ENCODE measurements at regions not wholly inside any gene's neighbourhood (a gene's known extent, or its start where the extent isn't known, plus 50 kb on each side); places are given as distances from the start of the nearest gene placed in this dataset.

DNA sequence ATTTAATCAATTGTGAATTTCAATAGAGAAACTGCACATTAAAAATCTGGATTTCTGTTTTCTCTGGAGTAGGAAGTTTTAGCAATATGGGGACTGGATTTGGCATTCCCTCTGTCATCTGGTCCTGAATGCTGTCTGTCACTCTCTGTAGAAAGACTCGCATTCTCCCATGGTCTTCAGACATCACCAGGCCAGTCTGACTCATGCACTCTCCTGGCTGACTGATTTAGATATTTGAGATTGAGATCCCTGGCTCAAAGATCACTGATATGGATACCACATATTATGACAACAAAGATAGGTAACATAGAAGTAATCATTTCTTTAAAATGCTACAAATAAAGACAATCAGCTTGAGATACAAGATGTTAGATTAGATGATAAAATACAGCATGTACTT is 524.5 kb downstream of the GALC start:
- WGBS: 92% methylated on average over 1 of the region's 1 CpG
- peaks cover 0 to 3% of the 10 kb centered on the region in 2 donors for H3K9me3 ChIP-seq (ENCODE audit: control insufficient read depth in 2 of 2, insufficient read depth in 1 of 2, low read length in 1 of 2)
- H3K27me3 ChIP-seq (ENCODE audit: control insufficient read depth in 2 of 2, insufficient read depth in 1 of 2, low read length in 1 of 2): no peaks in the 10 kb centered on the region

DNA sequence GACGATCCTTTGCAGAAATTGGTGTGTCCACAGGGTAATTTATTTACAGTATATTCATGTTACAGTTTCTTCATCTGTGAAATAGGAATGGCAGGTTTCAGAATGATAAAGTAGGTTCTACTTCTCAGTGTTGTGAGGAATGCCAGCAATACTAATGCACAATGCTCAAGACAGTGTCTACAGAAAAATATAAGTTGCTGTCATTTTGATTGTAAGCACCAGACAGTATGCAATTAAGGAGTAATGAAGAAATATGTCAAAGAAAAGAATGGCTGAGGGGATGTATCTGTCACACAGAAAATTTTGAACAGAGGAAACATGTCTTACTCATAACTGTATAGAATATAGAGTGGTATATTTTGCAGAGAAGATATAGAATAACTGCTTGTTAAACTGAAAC is 525.4 kb downstream of the GALC start:
- H3K4me1 ChIP-seq (ENCODE audit: control insufficient read depth in 2 of 2, insufficient read depth in 2 of 2, low read length in 2 of 2): no peaks in the 10 kb centered on the region
- H3K27ac ChIP-seq (ENCODE audit: low read depth in 1 of 2, low read length in 1 of 2): no peak overlapping the region
- peaks cover 0 to 3% of the 10 kb centered on the region in 2 donors for H3K9me3 ChIP-seq (ENCODE audit: control insufficient read depth in 2 of 2, insufficient read depth in 1 of 2, low read length in 1 of 2)
- no peak for DNase-seq (ENCODE audit: low read depth in 6 of 9, low spot score in 9 of 9)
- H3K4me3 ChIP-seq (ENCODE audit: low read length in 2 of 2): no peak overlapping the region
- 88% methylated on average over 1 of the region's 1 CpG for WGBS
- H3K36me3 ChIP-seq (ENCODE audit: control insufficient read depth in 2 of 2, insufficient read depth in 2 of 2, low read length in 1 of 2): no peaks in the 10 kb centered on the region
- H3K27me3 ChIP-seq (ENCODE audit: control insufficient read depth in 2 of 2, insufficient read depth in 1 of 2, low read length in 1 of 2): no peaks in the 10 kb centered on the region

More for the DNA sequence above, 524.5 kb downstream of the GALC start:
- no peak for DNase-seq (ENCODE audit: low read depth in 6 of 9, low spot score in 9 of 9)
- H3K4me1 ChIP-seq (ENCODE audit: control insufficient read depth in 2 of 2, insufficient read depth in 2 of 2, low read length in 2 of 2): no peaks in the 10 kb centered on the region
- no peaks in the 10 kb centered on the region for H3K36me3 ChIP-seq (ENCODE audit: control insufficient read depth in 2 of 2, insufficient read depth in 2 of 2, low read length in 1 of 2)
- H3K4me3 ChIP-seq (ENCODE audit: low read length in 2 of 2): no peak overlapping the region
- no peak overlapping the region for H3K27ac ChIP-seq (ENCODE audit: low read depth in 1 of 2, low read length in 1 of 2)

- Histone ChIP-seq H3K9me3 (ENCODE audit: control insufficient read depth in 2 of 2, insufficient read depth in 1 of 2, low read length in 1 of 2) (peaks cover 0 to 3% of the 10 kb centered on the region in 2 donors), H3K27ac (ENCODE audit: low read depth in 1 of 2, low read length in 1 of 2) (no peak overlapping the region), H3K36me3 (ENCODE audit: control insufficient read depth in 2 of 2, insufficient read depth in 2 of 2, low read length in 1 of 2) (no peaks in the 10 kb centered on the region), H3K27me3 (ENCODE audit: control insufficient read depth in 2 of 2, insufficient read depth in 1 of 2, low read length in 1 of 2) (no peaks in the 10 kb centered on the region), H3K4me1 (ENCODE audit: control insufficient read depth in 2 of 2, insufficient read depth in 2 of 2, low read length in 2 of 2) (no peaks in the 10 kb centered on the region), H3K4me3 (ENCODE audit: low read length in 2 of 2) (no peak overlapping the region)
- WGBS: 85% methylated on average over 4 of the region's 4 CpGs
- no peak for DNase-seq (ENCODE audit: low read depth in 6 of 9, low spot score in 9 of 9)
Measured at GRCh38 chr14:87465770-87466169, 527.2 kb downstream of the GALC start.

DNA sequence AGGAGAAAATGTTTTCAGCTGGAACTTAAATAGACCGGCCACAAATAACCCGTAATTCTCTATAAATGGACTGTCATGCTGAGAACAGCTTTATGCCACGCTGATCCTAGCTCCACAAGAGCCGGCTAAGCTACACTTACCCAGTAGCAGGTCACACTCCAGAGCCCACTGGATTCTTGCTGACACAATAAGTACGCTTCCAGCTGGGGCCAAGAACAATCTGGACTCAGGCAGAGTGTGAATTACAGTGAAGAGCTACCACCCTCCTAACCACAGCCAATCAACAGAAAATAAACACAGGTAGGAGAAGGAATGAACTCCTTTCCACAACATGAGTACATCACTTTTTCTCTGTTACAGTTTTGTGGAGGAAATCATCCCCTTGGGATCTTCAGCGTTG is 531.3 kb downstream of the GALC start:
- H3K4me1 ChIP-seq (ENCODE audit: control insufficient read depth in 2 of 2, insufficient read depth in 2 of 2, low read length in 2 of 2): no peaks in the 10 kb centered on the region
- H3K36me3 ChIP-seq (ENCODE audit: control insufficient read depth in 2 of 2, insufficient read depth in 2 of 2, low read length in 1 of 2): no peaks in the 10 kb centered on the region
- no peak for DNase-seq (ENCODE audit: low read depth in 6 of 9, low spot score in 9 of 9)
- H3K27me3 ChIP-seq (ENCODE audit: control insufficient read depth in 2 of 2, insufficient read depth in 1 of 2, low read length in 1 of 2): no peaks in the 10 kb centered on the region
- H3K9me3 ChIP-seq (ENCODE audit: control insufficient read depth in 2 of 2, insufficient read depth in 1 of 2, low read length in 1 of 2): peaks cover 0 to 3% of the 10 kb centered on the region in 2 donors
- 90% methylated on average over 6 of the region's 6 CpGs for WGBS
- H3K27ac ChIP-seq (ENCODE audit: low read depth in 1 of 2, low read length in 1 of 2): no peak overlapping the region
- no peak overlapping the region for H3K4me3 ChIP-seq (ENCODE audit: low read length in 2 of 2)

- no peaks in the 10 kb centered on the region for H3K36me3 ChIP-seq (ENCODE audit: control insufficient read depth in 2 of 2, insufficient read depth in 2 of 2, low read length in 1 of 2)
- no peaks in the 10 kb centered on the region for H3K27me3 ChIP-seq (ENCODE audit: control insufficient read depth in 2 of 2, insufficient read depth in 1 of 2, low read length in 1 of 2)
- 72% methylated on average over 6 of the region's 6 CpGs for WGBS
- no peak overlapping the region for H3K4me3 ChIP-seq (ENCODE audit: low read length in 2 of 2)
- no peak overlapping the region for H3K27ac ChIP-seq (ENCODE audit: low read depth in 1 of 2, low read length in 1 of 2)
- no peaks in the 10 kb centered on the region for H3K9me3 ChIP-seq (ENCODE audit: control insufficient read depth in 2 of 2, insufficient read depth in 1 of 2, low read length in 1 of 2)
- DNase-seq (ENCODE audit: low read depth in 6 of 9, low spot score in 9 of 9): no peak
- H3K4me1 ChIP-seq (ENCODE audit: control insufficient read depth in 2 of 2, insufficient read depth in 2 of 2, low read length in 2 of 2): no peaks in the 10 kb centered on the region
Measured at GRCh38 chr14:87457720-87458119, 535.3 kb downstream of the GALC start.

GRCh38 chr14:87450193-87450592 is 542.8 kb downstream of the GALC start:
- no peaks in the 10 kb centered on the region for H3K9me3 ChIP-seq (ENCODE audit: control insufficient read depth in 2 of 2, insufficient read depth in 1 of 2, low read length in 1 of 2)
- WGBS: 91% methylated on average over 3 of the region's 3 CpGs

GRCh38 chr14:87449016-87449415 is 544.0 kb downstream of the GALC start:
- no peak for DNase-seq (ENCODE audit: low read depth in 6 of 9, low spot score in 9 of 9)
- H3K27me3 ChIP-seq (ENCODE audit: control insufficient read depth in 2 of 2, insufficient read depth in 1 of 2, low read length in 1 of 2): no peaks in the 10 kb centered on the region
- no peaks in the 10 kb centered on the region for H3K9me3 ChIP-seq (ENCODE audit: control insufficient read depth in 2 of 2, insufficient read depth in 1 of 2, low read length in 1 of 2)
- no peaks in the 10 kb centered on the region for H3K36me3 ChIP-seq (ENCODE audit: control insufficient read depth in 2 of 2, insufficient read depth in 2 of 2, low read length in 1 of 2)
- H3K4me3 ChIP-seq (ENCODE audit: low read length in 2 of 2): no peak overlapping the region
- H3K27ac ChIP-seq (ENCODE audit: low read depth in 1 of 2, low read length in 1 of 2): no peak overlapping the region
- no peaks in the 10 kb centered on the region for H3K4me1 ChIP-seq (ENCODE audit: control insufficient read depth in 2 of 2, insufficient read depth in 2 of 2, low read length in 2 of 2)

More at GRCh38 chr14:87450193-87450592, 542.8 kb downstream of the GALC start:
- Histone ChIP-seq H3K27ac (ENCODE audit: low read depth in 1 of 2, low read length in 1 of 2) (no peak overlapping the region), H3K27me3 (ENCODE audit: control insufficient read depth in 2 of 2, insufficient read depth in 1 of 2, low read length in 1 of 2) (no peaks in the 10 kb centered on the region), H3K4me3 (ENCODE audit: low read length in 2 of 2) (no peak overlapping the region), H3K4me1 (ENCODE audit: control insufficient read depth in 2 of 2, insufficient read depth in 2 of 2, low read length in 2 of 2) (no peaks in the 10 kb centered on the region), H3K36me3 (ENCODE audit: control insufficient read depth in 2 of 2, insufficient read depth in 2 of 2, low read length in 1 of 2) (no peaks in the 10 kb centered on the region)
- DNase-seq (ENCODE audit: low read depth in 6 of 9, low spot score in 9 of 9): no peak

GRCh38 chr14:87443787-87444186 is 549.2 kb downstream of the GALC start:
- Histone ChIP-seq H3K9me3 (ENCODE audit: control insufficient read depth in 2 of 2, insufficient read depth in 1 of 2, low read length in 1 of 2) (no peaks in the 10 kb centered on the region), H3K27me3 (ENCODE audit: control insufficient read depth in 2 of 2, insufficient read depth in 1 of 2, low read length in 1 of 2) (no peaks in the 10 kb centered on the region), H3K4me3 (ENCODE audit: low read length in 2 of 2) (no peak overlapping the region), H3K27ac (ENCODE audit: low read depth in 1 of 2, low read length in 1 of 2) (no peak overlapping the region), H3K36me3 (ENCODE audit: control insufficient read depth in 2 of 2, insufficient read depth in 2 of 2, low read length in 1 of 2) (no peaks in the 10 kb centered on the region), H3K4me1 (ENCODE audit: control insufficient read depth in 2 of 2, insufficient read depth in 2 of 2, low read length in 2 of 2) (no peaks in the 10 kb centered on the region)
- no peak for DNase-seq (ENCODE audit: low read depth in 6 of 9, low spot score in 9 of 9)

GRCh38 chr14:87443039-87443438 is 549.9 kb downstream of the GALC start:
- H3K4me3 ChIP-seq (ENCODE audit: low read length in 2 of 2): no peak overlapping the region
- H3K27ac ChIP-seq (ENCODE audit: low read depth in 1 of 2, low read length in 1 of 2): no peak overlapping the region
- H3K9me3 ChIP-seq (ENCODE audit: control insufficient read depth in 2 of 2, insufficient read depth in 1 of 2, low read length in 1 of 2): no peaks in the 10 kb centered on the region
- WGBS: 92% methylated on average over 1 of the region's 1 CpG
- H3K27me3 ChIP-seq (ENCODE audit: control insufficient read depth in 2 of 2, insufficient read depth in 1 of 2, low read length in 1 of 2): no peaks in the 10 kb centered on the region
- no peaks in the 10 kb centered on the region for H3K4me1 ChIP-seq (ENCODE audit: control insufficient read depth in 2 of 2, insufficient read depth in 2 of 2, low read length in 2 of 2)
- no peaks in the 10 kb centered on the region for H3K36me3 ChIP-seq (ENCODE audit: control insufficient read depth in 2 of 2, insufficient read depth in 2 of 2, low read length in 1 of 2)
- no peak for DNase-seq (ENCODE audit: low read depth in 6 of 9, low spot score in 9 of 9)

DNA sequence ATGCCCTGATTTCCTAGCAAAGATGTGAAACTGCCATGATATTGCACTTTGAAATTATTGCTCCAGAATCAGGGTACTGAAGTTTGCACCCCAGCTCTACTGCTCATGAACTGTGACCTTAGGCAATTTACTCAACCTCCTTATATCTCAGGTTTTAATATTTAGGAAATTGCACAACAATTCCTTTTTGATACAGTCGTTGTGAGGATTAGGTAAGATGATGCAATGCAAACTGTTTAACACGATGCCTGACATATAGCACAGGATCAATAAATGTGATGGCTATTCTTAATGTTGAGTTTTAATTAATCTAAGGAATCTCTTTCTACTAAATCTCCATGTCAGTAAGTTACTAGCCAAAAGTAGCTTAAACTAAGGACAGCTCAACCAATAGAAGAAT is 555.8 kb downstream of the GALC start:
- Histone ChIP-seq H3K4me1 (ENCODE audit: control insufficient read depth in 2 of 2, insufficient read depth in 2 of 2, low read length in 2 of 2) (no peaks in the 10 kb centered on the region), H3K4me3 (ENCODE audit: low read length in 2 of 2) (no peak overlapping the region), H3K27ac (ENCODE audit: low read depth in 1 of 2, low read length in 1 of 2) (no peak overlapping the region), H3K9me3 (ENCODE audit: control insufficient read depth in 2 of 2, insufficient read depth in 1 of 2, low read length in 1 of 2) (no peaks in the 10 kb centered on the region), H3K36me3 (ENCODE audit: control insufficient read depth in 2 of 2, insufficient read depth in 2 of 2, low read length in 1 of 2) (no peaks in the 10 kb centered on the region), H3K27me3 (ENCODE audit: control insufficient read depth in 2 of 2, insufficient read depth in 1 of 2, low read length in 1 of 2) (no peaks in the 10 kb centered on the region)
- WGBS: 80% methylated on average over 2 of the region's 2 CpGs
- DNase-seq (ENCODE audit: low read depth in 6 of 9, low spot score in 9 of 9): no peak

Measured in thymus (tissue), 11 donors.